SW 1271 (cell line): ENCODE measurements at regions not wholly inside any gene's neighbourhood (a gene's known extent, or its start where the extent isn't known, plus 50 kb on each side); places are given as distances from the start of the nearest gene placed in this dataset.
"Not testable (repeated sequence)": the region's sequence is repeated elsewhere in the genome, so short reads cannot be mapped to it uniquely, and the experiment has no call there.

Source experiments
- DNase-seq, 2 experiments: peaks; one replicate each; lab custom pipeline; 2025; lab: John Stamatoyannopoulos, UW

DNA sequence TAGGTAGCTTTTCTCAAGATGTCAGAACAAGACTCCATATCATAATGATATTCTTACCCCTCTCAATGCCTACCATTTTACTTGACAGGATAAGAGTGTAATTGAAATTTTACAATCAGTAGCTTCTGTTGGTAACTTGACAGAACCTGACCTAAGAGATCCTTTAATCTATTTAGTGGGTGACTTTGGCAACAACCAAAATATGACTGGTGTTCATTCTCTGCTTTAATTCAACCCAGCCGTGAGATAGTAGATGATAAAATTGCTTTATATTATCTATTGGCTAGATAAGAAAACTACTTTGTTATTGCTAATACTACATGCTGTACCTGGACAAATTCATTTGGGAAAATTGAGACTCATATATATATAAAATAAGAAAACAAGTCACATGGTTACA, 770.2 kb upstream of the NXPH2 start:
- DNase-seq = no peak

DNA sequence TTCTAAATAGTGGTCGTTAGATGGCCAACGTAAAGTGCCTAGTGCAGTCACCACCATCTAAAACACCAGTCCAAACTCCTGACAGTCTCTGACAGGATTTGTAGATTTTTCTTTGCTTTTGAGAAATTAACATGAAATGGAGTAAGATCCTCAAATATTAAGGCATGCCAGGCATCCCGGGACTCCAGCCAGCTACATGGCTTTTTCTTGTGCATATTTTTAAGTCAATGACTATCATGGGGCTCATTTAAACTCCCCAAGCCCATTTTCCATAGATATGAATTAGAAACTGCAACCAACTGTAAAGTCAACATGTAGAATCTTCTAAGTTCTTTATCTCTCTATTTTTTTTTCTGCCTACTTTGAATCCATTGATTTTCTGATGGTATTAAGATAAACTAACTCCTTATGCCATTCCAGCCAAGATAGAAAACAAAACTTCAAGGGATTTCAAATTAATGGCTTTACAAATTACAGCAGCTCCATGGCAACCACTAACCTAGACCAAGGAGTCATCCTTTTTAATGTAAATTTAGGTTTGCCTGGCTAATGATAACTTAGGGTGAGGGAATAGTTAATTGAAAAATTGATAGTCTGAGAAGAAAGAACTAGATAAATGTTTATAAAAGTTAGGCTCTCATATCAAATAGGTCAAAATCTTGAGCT, 764.1 kb upstream of the NXPH2 start:
- DNase-seq = no peak

GRCh38 chr2:139538332-139539020, 758.3 kb upstream of the NXPH2 start:
- not testable (repeated sequence) for DNase-seq

DNA sequence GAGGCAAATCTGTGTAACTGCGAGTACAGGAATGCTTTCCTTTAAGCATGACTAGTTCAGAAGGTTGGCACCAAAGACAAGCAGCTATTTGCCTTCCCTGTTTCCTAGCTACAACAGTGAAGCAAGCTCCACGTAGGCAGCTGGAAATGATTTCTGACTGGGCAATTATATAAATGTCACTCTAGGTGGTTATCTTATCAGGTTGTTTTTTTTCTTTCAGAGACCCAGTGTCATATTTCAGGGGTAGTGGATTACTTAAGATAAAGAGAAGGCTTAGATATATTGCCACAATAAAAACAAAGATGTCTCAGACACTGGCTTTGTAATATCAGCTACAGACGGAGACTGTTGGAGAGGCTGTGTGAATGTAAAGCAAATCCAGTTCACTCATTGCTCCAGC, 748.9 kb upstream of the NXPH2 start:
- no peak for DNase-seq

GRCh38 chr2:139526781-139527180, 746.6 kb upstream of the NXPH2 start:
- DNase-seq = no peak

DNA sequence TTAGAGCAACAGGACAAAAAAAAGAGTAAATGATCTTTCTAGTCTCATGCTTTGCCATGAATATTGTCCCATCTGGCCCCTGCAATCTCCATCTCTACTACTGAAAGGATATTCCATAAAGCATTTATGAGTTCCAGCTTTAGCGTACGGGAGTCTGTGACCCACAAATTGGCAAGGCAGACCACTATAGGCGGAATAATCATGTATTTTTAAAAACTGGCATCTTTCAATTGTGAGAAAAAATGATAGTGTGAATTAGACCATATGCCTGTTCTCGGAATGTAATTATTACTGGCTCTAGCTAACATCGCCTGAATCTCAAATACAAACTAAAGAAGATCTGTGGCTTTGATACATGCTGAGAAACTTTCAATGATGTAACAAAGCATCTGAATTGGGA, 738.1 kb upstream of the NXPH2 start:
- DNase-seq = no peak

DNA sequence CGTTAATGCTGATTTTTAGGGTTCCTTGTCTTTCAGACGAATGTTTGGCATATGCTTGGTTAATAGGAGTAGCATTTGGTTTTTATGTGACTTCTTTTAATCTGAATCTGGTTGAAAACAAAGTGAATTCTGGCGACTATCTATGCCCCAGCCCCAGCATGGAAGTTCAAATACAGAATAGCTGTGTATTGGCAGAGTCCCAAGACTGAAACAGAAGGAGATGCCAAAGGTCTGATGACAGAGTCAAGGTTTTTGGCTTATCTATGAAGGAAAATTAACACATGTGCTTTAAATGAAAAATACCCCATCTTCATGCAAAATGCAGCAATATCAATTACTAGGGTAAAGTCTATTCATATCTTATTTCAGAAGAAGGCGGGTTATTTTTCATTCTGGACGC, 734.8 kb upstream of the NXPH2 start:
- DNase-seq = no peak

DNA sequence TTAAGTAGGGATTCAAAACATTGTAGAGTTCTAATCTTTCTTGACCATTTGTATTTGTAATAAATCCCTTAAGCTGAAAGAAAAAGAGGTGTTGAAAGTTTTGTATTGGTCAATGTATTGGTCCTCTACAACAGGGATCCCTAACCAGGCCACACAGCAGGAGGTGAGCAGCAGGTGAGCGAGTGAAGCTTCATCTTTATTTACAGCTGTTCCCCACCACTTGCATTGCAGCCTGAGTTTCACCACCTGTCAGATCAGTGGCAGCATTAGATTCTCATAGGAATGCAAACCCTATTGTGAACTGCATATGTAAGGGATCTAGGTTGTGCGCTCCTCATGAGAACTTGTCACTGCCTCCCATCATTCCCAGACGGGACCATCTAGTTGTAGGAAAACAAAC, 715.7 kb upstream of the NXPH2 start:
- no peak for DNase-seq

DNA sequence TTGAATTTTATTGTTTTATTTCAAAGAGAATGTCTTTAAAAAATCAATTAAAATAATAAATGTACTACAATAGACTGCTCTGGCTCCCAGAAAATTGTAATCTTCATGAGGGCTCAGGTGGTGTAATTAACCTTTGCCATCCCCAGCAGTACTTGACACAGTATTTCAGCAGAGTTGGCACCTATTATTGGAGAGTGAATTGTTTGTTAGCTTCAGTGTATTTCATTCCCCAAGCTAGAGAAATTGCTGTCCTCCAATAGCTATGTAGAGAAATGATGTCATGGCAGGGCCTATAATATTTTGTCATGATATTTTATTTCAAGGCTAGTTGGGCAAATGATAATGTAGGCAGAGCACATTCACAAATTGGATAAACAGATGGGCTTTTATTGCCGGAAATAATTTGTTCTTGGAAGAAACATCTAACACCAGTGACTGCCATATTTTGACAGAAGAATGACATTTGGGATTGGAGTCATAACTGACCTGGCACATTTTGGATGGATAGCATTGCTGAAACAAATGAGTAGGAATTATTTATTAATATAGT, 712.0 kb upstream of the NXPH2 start:
- no peak for DNase-seq

DNA sequence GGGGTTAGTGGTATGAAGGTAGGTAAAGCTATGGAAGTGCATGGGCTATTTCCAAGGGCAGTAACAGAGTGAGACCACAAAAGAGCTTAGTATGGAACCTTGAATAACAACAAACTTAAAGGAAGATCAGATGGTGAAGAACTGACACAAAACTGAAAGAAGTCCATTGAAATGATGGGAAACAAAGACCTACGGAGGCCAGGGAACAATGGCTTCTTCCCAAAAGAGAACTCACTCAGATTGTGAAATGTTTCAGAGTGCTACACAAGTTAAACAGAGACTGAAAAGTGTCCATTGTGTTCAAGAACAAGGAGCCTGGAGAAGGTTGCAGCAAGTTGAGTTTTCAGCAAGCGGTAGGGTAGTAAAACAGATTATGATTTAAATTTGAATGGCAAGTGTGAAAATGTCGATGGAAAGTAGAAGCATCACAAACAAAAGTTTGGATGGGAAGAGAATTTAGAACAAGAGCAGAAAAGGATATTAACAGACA, 700.0 kb upstream of the NXPH2 start:
- no peak for DNase-seq

DNA sequence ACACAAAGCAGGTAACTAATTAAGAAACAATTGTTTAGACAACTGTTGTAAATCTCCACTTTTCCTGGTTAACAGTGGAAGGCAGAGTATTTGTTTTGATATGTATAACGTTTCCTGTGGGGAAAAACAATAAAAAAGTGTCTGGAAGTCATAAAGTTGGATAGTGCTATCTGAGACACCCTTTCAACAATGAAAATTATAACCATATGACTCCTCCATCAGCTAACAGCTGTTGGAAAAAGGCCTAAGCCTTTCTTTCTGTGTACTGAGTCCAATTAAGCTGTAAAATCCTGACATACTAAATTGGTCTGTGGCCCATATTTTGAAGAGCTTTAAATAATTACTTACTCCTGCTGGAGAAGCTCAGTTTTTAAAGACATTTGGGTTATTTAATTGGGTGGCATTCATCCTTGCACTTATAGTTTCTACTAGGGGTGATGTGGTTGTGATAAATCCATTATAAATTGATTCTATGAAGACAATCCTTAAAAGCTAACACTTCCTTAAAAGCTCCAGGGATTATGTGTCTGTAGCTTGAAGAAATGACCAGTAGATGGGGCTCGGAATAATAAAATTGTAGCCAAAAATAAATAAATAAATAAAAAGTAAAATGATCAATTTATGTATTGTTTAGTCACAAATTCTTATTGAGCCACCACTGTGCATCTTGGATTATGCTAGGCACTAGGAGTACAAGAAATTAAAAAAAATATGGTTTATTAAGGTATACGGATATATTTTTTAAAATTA, 698.1 kb upstream of the NXPH2 start:
- peak in 1 of 2 experiments; percentile 5 for DNase-seq

GRCh38 chr2:139477618-139478017, 697.4 kb upstream of the NXPH2 start:
- DNase-seq = no peak

- DNase-seq = no peak
These were observed 689.8 kb upstream of the NXPH2 start for GRCh38 chr2:139469985-139470384.

GRCh38 chr2:139465789-139466188, 685.6 kb upstream of the NXPH2 start:
- DNase-seq = no peak

- DNase-seq = no peak
These were observed 677.7 kb upstream of the NXPH2 start for GRCh38 chr2:139457873-139458272.

- DNase-seq = no peak
These were observed 674.1 kb upstream of the NXPH2 start for GRCh38 chr2:139454251-139454650.

- no peak for DNase-seq
These were observed 658.9 kb upstream of the NXPH2 start for GRCh38 chr2:139439100-139439499.

GRCh38 chr2:139438478-139438877, 658.3 kb upstream of the NXPH2 start:
- DNase-seq = no peak

DNA sequence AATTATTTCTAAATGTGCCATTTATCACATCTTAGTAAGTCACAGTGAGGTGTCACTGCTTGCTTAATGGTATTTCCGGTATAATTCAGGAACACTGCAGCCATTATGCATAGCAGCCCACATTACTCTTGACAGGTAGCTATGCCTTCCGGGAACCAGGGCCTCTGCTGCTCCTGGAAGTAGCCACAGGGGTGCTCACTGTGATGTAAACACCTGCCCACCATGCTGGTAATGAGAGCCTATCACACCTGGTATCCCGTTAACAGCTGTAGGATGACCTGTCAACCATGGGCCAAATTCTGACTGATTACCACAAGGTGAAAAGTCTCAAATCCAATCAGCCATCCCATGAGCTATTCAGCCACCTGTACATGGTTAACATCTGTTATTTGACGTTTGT, 647.0 kb upstream of the NXPH2 start:
- no peak for DNase-seq

DNA sequence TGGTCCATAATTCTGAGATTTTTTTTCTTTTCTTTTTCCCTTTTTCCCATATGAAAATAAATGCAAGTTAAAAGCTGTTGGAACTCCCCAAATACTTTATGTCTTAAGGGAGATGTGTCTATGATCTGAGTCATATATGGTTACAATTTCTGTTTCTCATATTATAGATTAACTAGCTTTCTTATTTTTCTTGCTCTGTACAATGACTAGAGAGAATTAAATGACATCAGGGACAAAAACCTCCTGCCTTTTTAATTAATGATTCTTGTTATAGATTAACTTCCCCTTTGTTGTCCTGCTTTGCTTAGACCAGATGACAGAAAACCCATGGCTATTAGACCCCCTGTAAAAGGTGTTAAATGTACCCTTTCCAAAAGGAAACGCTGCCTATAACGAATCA, 643.9 kb upstream of the NXPH2 start:
- no peak for DNase-seq

GRCh38 chr2:139411236-139411635, 631.0 kb upstream of the NXPH2 start:
- DNase-seq = no peak

GRCh38 chr2:139410833-139411174, 630.6 kb upstream of the NXPH2 start:
- not testable (repeated sequence) for DNase-seq
